BE2C (cell line): ENCODE measurements at regions not wholly inside any gene's neighbourhood (a gene's known extent, or its start where the extent isn't known, plus 50 kb on each side); places are given as distances from the start of the nearest gene placed in this dataset.

ENCODE experiments used
- DNase-seq: peaks from one replicate; pipeline ENCODE4 v3.0.0-alpha.2; 2020
- H3K27me3 ChIP-seq: fragments of 250-450 bp; sonication (Bioruptor Pico); 2 replicates; pipeline ENCODE4 v1.5.1; 2020; ENCODE audit warnings: mild to moderate bottlenecking
- H3K36me3 ChIP-seq: fragments of 250-450 bp; sonication (Bioruptor Pico); 2 replicates; pipeline ENCODE4 v1.5.1; 2020; ENCODE audit warnings: mild to moderate bottlenecking
- H3K4me1 ChIP-seq: fragments of 250-450 bp; sonication (Bioruptor Pico); 2 replicates; pipeline ENCODE4 v1.5.1; 2020
- H3K4me3 ChIP-seq: 2 replicates; pipeline ENCODE4 v1.5.1; 2011; ENCODE audit warnings: low read depth, low read length
- H3K9me3 ChIP-seq: fragments of 250-450 bp; sonication (Bioruptor Pico); 2 replicates; pipeline ENCODE4 v1.5.1; 2020
- TF ChIP-seq, protein P1 (sequence below): IDR thresholded peaks from 2 replicates; pipeline ENCODE4 v1.5.1; 2012; ENCODE audit warnings: mild to moderate bottlenecking, low read depth, low read length

DNA sequence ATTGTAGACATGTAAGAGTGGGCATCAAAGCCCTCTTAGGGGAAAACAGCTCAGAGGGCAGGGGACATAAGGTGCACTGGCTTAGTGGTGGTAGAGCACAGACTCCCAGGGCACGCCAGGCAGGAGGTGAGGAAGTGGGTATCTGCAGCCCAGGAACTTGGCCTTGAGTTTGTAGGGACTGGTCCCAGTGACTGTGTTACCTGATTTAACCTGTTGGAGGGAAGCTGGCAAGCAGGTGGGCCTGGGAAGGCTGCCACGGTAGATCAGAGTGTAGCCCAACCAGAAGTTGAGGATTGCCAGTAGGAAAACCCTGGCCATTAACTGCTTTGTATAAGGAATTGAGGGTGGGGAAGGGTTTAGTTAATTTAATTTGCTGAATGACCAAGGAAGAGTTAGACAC, 417.5 kb upstream of the C2CD4B start:
- no peak for DNase-seq
- Histone ChIP-seq H3K4me3 (no peak overlapping the region), H3K9me3 (no peaks in the 10 kb centered on the region), H3K27me3 (no peaks in the 10 kb centered on the region), H3K36me3 (no peaks in the 10 kb centered on the region), H3K4me1 (no peaks in the 10 kb centered on the region)
- TF ChIP-seq, protein P1, sequence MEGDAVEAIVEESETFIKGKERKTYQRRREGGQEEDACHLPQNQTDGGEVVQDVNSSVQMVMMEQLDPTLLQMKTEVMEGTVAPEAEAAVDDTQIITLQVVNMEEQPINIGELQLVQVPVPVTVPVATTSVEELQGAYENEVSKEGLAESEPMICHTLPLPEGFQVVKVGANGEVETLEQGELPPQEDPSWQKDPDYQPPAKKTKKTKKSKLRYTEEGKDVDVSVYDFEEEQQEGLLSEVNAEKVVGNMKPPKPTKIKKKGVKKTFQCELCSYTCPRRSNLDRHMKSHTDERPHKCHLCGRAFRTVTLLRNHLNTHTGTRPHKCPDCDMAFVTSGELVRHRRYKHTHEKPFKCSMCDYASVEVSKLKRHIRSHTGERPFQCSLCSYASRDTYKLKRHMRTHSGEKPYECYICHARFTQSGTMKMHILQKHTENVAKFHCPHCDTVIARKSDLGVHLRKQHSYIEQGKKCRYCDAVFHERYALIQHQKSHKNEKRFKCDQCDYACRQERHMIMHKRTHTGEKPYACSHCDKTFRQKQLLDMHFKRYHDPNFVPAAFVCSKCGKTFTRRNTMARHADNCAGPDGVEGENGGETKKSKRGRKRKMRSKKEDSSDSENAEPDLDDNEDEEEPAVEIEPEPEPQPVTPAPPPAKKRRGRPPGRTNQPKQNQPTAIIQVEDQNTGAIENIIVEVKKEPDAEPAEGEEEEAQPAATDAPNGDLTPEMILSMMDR, result no peak

DNA sequence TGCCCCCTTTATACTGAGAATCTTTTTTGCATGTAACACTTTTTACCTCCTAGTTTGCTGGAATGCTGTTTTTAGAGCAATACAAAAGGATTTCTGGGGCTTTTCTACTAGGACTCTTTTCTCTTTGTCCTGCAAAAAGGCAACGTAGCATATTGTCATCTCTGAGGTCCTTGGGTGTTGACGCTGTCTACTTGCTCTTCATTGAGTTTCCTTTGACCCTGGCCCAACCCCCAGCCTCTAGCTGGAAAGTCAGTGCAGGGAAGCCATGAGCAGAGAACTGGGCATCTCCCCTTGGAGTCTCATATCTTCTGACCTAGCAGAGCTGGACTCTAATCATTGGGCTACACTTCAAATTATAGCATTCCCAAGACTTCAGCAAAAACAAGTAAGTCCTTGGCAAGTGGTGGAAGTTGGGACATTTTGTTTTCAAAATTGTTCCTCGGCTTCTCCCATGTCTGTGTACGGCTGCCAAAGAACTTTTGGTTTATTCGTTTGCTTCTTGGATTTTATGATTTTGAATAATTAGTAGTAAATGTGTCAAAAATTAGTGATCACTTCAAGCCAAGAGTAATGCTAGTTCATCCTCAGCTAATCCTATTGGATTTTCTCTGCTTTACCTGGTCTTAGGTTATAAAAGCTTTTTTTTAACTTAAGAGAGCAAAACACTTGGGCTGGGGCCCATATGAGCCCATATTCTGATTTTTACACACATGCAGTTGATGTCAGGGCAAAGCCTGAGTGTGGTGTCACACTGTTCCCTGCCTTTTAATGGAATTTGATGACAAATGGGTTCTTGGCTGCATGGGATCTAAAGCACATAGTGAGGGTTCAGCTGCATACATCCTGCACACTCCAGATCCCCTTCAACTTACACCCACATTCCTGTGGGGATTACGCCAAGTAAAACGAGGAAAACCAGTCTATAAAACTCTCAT, 419.5 kb upstream of the C2CD4B start:
- H3K27me3 ChIP-seq, result no peaks in the 10 kb centered on the region
- no peaks in the 10 kb centered on the region for H3K36me3 ChIP-seq
- H3K4me3 ChIP-seq, result no peak overlapping the region
- DNase-seq, result no peak
- TF ChIP-seq, protein P1, result no peak
- peaks cover 9% of the 10 kb centered on the region; the same call in 1 of the 2 replicates for H3K4me1 ChIP-seq
- no peaks in the 10 kb centered on the region for H3K9me3 ChIP-seq

DNA sequence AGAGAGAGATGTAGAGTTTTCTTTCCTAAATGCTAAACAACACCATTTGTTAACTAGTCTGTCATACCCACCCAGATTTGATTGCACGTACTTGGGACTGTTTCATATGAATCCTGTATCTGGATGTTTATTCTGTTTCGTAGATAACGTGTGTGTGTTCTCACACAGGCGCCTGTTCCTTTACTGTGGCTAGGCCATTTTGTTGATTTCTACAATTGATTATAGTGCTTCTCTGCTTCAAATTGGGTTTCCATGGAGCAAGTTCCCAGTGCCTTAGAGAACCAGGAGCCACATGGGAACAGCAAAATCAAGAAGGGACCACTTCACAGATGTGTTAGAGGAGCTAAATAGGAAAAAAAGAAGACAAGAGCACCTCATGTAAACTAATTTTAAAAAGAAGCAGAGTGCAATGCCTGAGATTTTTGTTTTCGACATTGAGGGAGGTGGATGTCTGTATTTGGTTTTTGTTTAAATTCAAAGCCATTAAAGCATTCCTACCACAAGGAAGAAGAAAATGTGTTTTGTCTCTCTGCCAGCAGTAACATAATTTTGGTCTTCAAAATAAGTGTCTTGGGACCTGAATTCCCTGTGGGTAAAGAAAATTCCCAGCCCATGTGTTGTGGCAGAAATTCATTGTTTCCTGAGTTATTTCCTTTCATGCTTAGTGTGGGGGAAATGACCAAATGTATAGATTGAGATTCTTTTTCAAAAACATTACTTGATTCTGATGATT, 424.0 kb upstream of the C2CD4B start:
- TF ChIP-seq, protein P1, result no peak
- no peaks in the 10 kb centered on the region for H3K9me3 ChIP-seq
- peaks cover 12% of the 10 kb centered on the region; the same call in 1 of the 2 replicates for H3K4me1 ChIP-seq
- H3K36me3 ChIP-seq, result no peaks in the 10 kb centered on the region
- H3K4me3 ChIP-seq, result no peak overlapping the region
- DNase-seq, result no peak
- H3K27me3 ChIP-seq, result no peaks in the 10 kb centered on the region

DNA sequence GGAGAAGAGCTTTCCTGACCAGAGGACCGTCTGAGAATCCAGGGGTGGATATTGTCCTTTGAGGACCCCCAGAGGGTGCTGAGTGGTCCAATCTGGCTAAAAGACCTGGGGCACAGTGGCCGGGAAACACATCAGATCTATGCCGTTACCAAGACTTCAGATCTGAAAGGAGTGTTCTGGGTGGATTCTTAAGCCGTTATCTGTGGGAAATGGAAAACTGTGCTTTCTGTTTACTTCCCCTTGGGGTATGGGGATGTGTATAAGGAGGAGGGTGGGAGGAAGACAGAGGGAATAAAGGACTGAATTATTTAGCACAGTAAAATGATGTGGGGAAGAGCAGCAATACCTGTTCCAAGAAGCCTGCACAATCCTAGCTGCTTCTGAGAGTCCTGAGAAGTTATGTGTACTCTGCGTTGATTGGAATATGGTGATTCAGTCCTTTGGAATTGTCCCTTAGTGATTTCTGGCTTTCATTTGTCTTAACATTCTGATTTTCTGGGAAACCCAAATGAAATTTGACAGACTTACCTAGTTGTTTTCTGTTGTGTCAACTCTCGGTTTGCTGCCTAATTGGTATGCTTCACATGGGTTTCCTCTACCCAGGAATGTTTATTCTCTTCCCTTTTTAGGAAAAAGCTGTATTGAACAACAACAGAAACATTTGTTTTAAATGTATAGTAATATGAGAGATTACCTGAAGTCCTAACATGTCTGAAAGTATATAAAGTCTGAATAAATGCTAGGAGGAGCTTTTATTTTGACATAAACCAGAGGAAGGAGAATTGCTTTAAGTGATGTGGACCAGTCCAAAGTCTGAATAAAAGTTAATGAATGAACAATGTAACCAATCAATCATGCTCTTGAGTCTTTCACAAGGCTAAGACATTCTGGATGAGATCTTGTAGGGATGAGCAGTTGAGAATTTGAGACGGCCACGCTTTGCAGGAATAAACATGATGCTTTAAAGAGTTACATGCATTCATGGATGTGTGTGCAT, 427.1 kb upstream of the C2CD4B start:
- TF ChIP-seq, protein P1, result no peak
- Histone ChIP-seq H3K36me3 (no peaks in the 10 kb centered on the region), H3K4me3 (no peak overlapping the region), H3K4me1 (peaks cover 12% of the 10 kb centered on the region; the same call in 1 of the 2 replicates), H3K27me3 (no peaks in the 10 kb centered on the region), H3K9me3 (no peaks in the 10 kb centered on the region)
- no peak for DNase-seq

DNA sequence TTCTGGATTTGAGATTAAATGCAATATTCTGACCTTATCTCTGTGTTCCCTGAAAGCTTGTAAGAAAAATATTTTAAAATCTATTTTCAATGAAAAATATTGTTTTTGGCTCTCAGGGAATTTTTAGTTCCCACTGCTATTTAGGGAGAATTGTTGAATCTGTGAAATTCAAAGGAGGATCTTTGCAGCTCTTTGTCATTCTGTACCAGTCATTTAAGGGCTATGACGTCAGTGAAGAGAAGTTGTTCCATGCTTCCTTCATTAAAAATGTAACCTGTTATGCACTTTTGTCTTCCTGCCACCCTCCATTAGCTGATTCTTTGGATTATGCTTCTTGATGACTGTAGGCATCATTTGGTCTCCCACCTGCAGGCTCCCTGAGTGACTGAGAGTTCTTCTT, 427.8 kb upstream of the C2CD4B start:
- no peaks in the 10 kb centered on the region for H3K9me3 ChIP-seq
- TF ChIP-seq, protein P1, result no peak
- H3K27me3 ChIP-seq, result no peaks in the 10 kb centered on the region
- DNase-seq, result no peak
- H3K4me3 ChIP-seq, result no peak overlapping the region
- H3K36me3 ChIP-seq, result no peaks in the 10 kb centered on the region
- peaks cover 12% of the 10 kb centered on the region; the same call in 1 of the 2 replicates for H3K4me1 ChIP-seq
